ENCODE measurements at regions not wholly inside any gene's neighbourhood (a gene's known extent, or its start where the extent isn't known, plus 50 kb on each side); places are given as distances from the start of the nearest gene placed in this dataset.
"Not testable (repeated sequence)": the region's sequence is repeated elsewhere in the genome, so short reads cannot be mapped to it uniquely, and the experiment has no call there.

GRCh38 chr11:103587901-103588788 lies 448.3 kb upstream of the DDI1 start:
- Mint-ChIP-seq H3K36me3 (no peaks in the 10 kb centered on the region), H3K27ac (no peak overlapping the region), H3K27me3 (peaks cover 1% of the 10 kb centered on the region), H3K4me1 (ENCODE audit: low read depth) (no peaks in the 10 kb centered on the region), H3K4me3 (no peak overlapping the region), H3K9me3 (no peaks in the 10 kb centered on the region)
- POLR2A ChIA-PET = no interaction called here
- CTCF ChIA-PET = no interaction called here
- DNase-seq = no peak
- intact Hi-C loops (cut with micrococcal nuclease) = no loop called here

DNA sequence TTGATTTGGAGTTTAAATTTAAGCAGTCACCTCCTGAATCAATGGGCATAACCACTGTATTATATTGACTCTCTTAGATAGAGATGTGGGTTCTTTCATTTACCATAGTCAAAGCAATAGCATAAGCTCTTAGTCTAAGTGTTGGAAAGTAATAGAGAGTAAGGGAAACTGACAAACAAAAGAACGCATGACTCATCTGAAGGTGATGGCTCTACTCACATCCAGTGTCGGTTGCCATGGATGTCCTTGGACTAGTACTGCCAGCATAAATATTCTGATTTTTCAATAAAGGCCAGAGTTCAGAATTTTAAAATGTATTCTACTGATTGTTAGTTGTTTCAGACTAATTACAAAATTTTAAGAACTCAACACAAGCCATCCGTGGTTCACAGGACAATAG lies 444.9 kb upstream of the DDI1 start:
- intact Hi-C loops (cut with micrococcal nuclease) = no loop called here
- POLR2A ChIA-PET = no interaction called here
- Mint-ChIP-seq H3K4me3 (no peak overlapping the region), H3K4me1 (ENCODE audit: low read depth) (no peaks in the 10 kb centered on the region), H3K36me3 (no peaks in the 10 kb centered on the region), H3K9me3 (no peaks in the 10 kb centered on the region), H3K27me3 (no peaks in the 10 kb centered on the region), H3K27ac (no peak overlapping the region)
- CTCF ChIA-PET = interaction anchor here (0.7 to 1.6 kb wide), 2 partner anchors 9 to 60 kb away, joined by 3 to 5 read pairs; no protein-coding TSS in a partner anchor
- no peak for DNase-seq

GRCh38 chr11:103594283-103594682 lies 442.2 kb upstream of the DDI1 start:
- ChIA-PET POLR2A (no interaction called here), CTCF (interaction anchor here (1.1 kb wide), 1 partner anchor 9 kb away, joined by 5 read pairs; no protein-coding TSS in a partner anchor)
- DNase-seq = no peak
- Mint-ChIP-seq H3K36me3 (no peaks in the 10 kb centered on the region), H3K9me3 (no peaks in the 10 kb centered on the region), H3K27ac (no peak overlapping the region), H3K27me3 (no peaks in the 10 kb centered on the region), H3K4me3 (no peak overlapping the region), H3K4me1 (ENCODE audit: low read depth) (no peaks in the 10 kb centered on the region)
- intact Hi-C loops (cut with micrococcal nuclease) = no loop called here

- Mint-ChIP-seq H3K4me3 (no peak overlapping the region), H3K9me3 (no peaks in the 10 kb centered on the region), H3K4me1 (ENCODE audit: low read depth) (no peaks in the 10 kb centered on the region), H3K27me3 (no peaks in the 10 kb centered on the region), H3K27ac (no peak overlapping the region), H3K36me3 (no peaks in the 10 kb centered on the region)
- ChIA-PET CTCF (no interaction called here), POLR2A (no interaction called here)
- DNase-seq = no peak
- intact Hi-C loops (cut with micrococcal nuclease) = no loop called here
These were observed 440.1 kb upstream of the DDI1 start for GRCh38 chr11:103596315-103596714.

DNA sequence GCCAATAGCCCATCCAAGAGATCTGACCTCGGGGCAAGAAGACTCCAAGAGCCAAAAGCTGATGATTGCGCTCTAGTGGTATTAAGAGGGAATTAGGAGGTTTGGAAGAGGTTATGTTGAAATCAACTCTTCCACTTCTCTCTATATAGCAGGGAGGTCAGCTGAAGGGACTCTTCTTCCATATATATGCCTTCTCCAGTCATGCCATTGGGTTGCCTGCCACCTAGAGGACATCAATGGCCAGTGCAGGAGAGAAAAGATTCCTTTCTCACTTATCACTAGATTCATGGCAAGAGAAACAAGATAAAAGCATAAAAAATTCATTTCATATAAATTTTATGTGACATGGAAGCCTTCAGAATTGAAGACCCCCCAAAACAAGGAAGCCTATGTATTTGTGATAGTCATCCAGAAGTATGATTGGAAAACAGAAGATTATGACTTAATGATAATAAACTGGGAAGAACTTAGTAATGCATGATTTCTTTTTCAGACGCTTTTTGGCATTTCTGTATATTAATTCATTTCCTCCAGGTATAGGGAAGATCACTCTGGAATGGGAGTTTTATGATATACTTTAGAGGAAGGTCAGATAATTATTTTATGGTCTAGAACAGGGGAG lies 435.1 kb upstream of the DDI1 start:
- ChIA-PET POLR2A (no interaction called here), CTCF (interaction anchor here (0.6 to 3.0 kb wide), 14 partner anchors 8 to 690 kb away, joined by 3 to 30 read pairs (median 4); partner anchors contain the start of gene DYNC2H1)
- intact Hi-C loops (cut with micrococcal nuclease) = loop anchor here (1.0 kb wide), 4 partner anchors 275 to 565 kb away; partner anchors contain the start of gene DYNC2H1
- Mint-ChIP-seq H3K9me3 (no peaks in the 10 kb centered on the region), H3K4me3 (no peak overlapping the region), H3K27me3 (no peaks in the 10 kb centered on the region), H3K27ac (no peak overlapping the region), H3K4me1 (ENCODE audit: low read depth) (no peaks in the 10 kb centered on the region), H3K36me3 (no peaks in the 10 kb centered on the region)
- peak; percentile 37 for DNase-seq

DNA sequence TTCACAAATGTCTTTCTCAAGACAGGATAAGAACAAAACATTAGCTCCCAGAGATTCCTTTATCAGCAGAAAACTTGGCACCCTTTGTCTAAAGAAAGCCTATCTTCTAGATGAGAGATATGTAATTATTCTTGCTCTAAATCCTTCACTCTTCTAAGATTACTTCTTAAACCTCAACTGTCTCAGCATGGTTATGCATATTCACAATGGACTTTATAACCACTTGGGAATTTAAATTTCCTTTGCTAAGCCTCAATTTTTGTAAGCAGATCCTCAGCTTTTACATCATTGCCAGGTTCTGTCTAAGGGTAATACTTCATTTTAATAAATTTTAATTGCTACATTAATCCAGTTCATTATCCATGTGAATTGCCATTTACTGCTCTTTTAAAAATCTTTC lies 433.6 kb upstream of the DDI1 start:
- Mint-ChIP-seq H3K4me3 (no peak overlapping the region), H3K27me3 (no peaks in the 10 kb centered on the region), H3K36me3 (no peaks in the 10 kb centered on the region), H3K27ac (no peak overlapping the region), H3K4me1 (ENCODE audit: low read depth) (no peaks in the 10 kb centered on the region), H3K9me3 (no peaks in the 10 kb centered on the region)
- POLR2A ChIA-PET = no interaction called here
- DNase-seq = no peak
- CTCF ChIA-PET = interaction anchor here (0.7 to 3.0 kb wide), 4 partner anchors 9 to 495 kb away, joined by 3 to 30 read pairs (median 4); no protein-coding TSS in a partner anchor
- intact Hi-C loops (cut with micrococcal nuclease) = no loop called here

- H3K36me3 Mint-ChIP-seq = no peaks in the 10 kb centered on the region
- no peaks in the 10 kb centered on the region for H3K4me1 Mint-ChIP-seq (ENCODE audit: low read depth)
- no peaks in the 10 kb centered on the region for H3K9me3 Mint-ChIP-seq
- POLR2A ChIA-PET = no interaction called here
- H3K4me3 Mint-ChIP-seq = no peak overlapping the region
- no peak overlapping the region for H3K27ac Mint-ChIP-seq
- CTCF ChIA-PET = interaction anchor here (0.6 to 2.3 kb wide), 4 partner anchors 10 to 568 kb away, joined by 3 to 5 read pairs (median 4); no protein-coding TSS in a partner anchor
- H3K27me3 Mint-ChIP-seq = no peaks in the 10 kb centered on the region
- intact Hi-C loops (cut with micrococcal nuclease) = no loop called here
- DNase-seq = no peak
These were observed 432.1 kb upstream of the DDI1 start for GRCh38 chr11:103604310-103604709.

DNA sequence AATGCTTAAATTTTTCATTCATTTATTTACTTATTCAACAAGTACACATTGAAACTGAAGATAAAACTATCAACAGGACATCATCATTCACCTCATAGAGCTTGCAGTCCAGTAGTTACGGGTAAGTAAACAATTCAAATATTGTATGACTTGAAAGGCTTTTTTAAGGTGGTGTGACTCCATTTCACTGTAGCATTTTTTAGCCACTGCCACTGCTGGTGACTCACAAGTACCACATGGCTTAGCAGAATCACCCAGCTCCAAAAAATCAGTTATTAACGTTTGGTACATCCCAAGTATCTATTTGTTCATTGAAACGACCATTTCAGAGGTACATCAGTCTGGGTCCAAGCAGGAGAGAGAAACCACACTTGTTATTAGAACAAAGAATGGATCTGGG lies 427.9 kb upstream of the DDI1 start:
- POLR2A ChIA-PET = no interaction called here
- Mint-ChIP-seq H3K4me3 (no peak overlapping the region), H3K27me3 (peaks cover 4% of the 10 kb centered on the region), H3K9me3 (no peaks in the 10 kb centered on the region), H3K4me1 (ENCODE audit: low read depth) (no peaks in the 10 kb centered on the region), H3K36me3 (no peaks in the 10 kb centered on the region), H3K27ac (no peak overlapping the region)
- intact Hi-C loops (cut with micrococcal nuclease) = no loop called here
- DNase-seq = no peak
- CTCF ChIA-PET = interaction anchor here (1.4 kb wide), 1 partner anchor 8 kb away, joined by 3 read pairs; no protein-coding TSS in a partner anchor

DNA sequence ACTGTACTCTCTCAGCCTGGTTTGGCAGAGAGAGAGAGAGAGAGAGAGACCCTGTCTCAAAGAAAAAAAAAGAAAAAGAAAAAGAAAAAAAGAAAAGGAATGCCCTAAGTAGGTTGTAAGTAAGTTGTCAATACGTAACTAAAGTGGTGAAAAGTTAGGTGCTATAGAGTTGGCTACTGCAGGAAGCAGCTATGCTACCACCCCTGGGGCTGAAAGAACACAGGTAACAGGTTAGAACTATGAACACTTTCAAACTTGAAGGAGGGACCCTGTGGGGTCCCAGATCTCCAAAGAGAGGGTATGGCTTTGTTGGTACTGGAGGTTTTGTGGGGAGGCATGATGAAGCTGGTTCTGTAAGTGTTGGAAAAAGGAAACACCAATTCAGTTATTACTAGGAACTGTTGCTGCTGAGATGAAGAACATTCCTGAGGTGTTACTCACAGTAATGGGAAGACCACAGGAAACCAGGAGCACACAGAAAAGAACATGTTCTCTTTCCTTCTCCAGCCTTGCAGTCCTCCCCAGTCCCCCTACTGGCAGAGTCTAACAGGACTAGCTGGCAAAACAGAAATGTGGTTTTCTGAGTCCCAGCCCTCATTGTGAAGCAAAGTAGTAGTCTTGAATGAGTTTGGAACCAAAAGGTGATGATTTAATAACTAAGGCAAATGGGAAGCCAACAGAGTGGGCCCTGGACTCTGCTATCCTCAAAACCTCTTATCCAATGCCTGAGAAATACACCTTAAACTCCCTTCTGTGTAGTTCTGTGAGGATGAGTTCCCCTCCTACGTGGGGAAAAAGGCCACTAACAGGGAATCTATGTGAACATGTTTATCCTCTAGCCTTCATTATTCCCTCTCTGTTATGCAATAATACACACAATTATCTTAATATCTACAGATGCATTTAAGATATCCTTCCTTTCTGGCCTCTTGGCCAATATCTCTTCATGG lies 427.0 kb upstream of the DDI1 start:
- H3K27ac Mint-ChIP-seq = no peak overlapping the region
- DNase-seq = no peak
- H3K27me3 Mint-ChIP-seq = peaks cover 4% of the 10 kb centered on the region
- no peaks in the 10 kb centered on the region for H3K4me1 Mint-ChIP-seq (ENCODE audit: low read depth)
- POLR2A ChIA-PET = no interaction called here
- H3K9me3 Mint-ChIP-seq = no peaks in the 10 kb centered on the region
- no peak overlapping the region for H3K4me3 Mint-ChIP-seq
- intact Hi-C loops (cut with micrococcal nuclease) = no loop called here
- H3K36me3 Mint-ChIP-seq = no peaks in the 10 kb centered on the region
- CTCF ChIA-PET = interaction anchor here (1.4 kb wide), 1 partner anchor 9 kb away, joined by 3 read pairs; no protein-coding TSS in a partner anchor

DNA sequence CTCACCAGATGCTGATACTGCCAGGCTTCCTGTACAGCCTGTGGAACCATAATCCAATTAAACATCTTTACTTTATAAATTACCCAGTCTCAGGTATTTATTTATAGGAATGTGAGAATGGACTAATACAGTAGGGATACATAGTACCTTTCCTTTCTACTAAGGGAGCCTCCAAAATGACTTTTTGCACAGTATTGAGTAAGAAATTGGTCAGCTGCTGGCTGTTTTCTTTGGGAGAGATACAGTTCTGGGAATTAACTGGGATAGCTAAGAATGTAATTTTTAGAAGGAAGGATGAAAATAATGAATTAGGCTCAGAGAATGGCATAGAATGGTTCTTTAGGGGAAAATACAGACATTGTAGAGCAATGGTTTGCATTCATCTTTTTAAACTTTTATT lies 426.0 kb upstream of the DDI1 start:
- ChIA-PET CTCF (no interaction called here), POLR2A (no interaction called here)
- Mint-ChIP-seq H3K4me3 (no peak overlapping the region), H3K27me3 (peaks cover 4% of the 10 kb centered on the region), H3K27ac (no peak overlapping the region), H3K36me3 (no peaks in the 10 kb centered on the region), H3K9me3 (no peaks in the 10 kb centered on the region), H3K4me1 (ENCODE audit: low read depth) (no peaks in the 10 kb centered on the region)
- DNase-seq = no peak
- intact Hi-C loops (cut with micrococcal nuclease) = no loop called here

DNA sequence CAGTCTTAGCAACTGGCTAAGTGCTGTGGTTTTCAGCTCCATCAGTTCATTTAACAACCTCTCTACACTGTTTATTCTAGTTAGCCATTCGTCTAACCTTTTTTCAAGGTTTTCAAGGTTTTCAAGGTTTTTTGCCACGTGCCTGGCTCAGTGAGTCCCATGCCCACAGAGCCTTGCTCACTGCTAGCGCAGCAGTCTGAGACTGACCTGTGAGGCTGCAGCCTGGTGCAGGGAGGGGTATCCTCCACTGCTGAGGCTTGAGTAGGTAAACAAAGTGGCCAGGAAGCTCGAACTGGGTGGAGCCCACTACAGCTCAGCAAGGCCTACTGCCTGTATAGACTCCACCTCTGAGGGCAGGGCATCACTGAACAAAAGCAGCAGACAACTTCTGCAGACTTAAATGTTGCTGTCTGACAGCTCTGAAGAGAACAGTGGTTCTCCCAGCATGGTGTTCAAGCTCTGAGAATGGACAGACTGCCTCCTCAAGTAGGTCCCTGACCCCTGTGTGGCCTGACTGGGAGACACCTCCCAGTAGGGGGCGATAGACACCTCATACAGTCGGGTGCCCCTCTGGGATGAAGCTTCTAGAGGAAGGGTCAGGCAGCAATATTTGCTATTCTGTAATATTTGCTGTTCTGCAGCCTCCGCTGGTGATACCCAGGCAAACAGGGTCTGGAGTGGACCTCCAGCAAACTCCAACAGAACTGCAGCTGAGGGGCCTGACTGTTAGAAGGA lies 424.7 kb upstream of the DDI1 start:
- intact Hi-C loops (cut with micrococcal nuclease); H3K36me3 Mint-ChIP-seq; H3K27ac Mint-ChIP-seq; H3K4me3 Mint-ChIP-seq; H3K4me1 Mint-ChIP-seq (ENCODE audit: low read depth); H3K9me3 Mint-ChIP-seq; DNase-seq; H3K27me3 Mint-ChIP-seq; POLR2A ChIA-PET; CTCF ChIA-PET: not testable (repeated sequence)
